CD14-positive monocyte (primary cell): ENCODE measurements at regions not wholly inside any gene's neighbourhood (a gene's known extent, or its start where the extent isn't known, plus 50 kb on each side); places are given as distances from the start of the nearest gene placed in this dataset.

Source experiments
- DNase-seq, 3 donors: peaks; one replicate each; pipeline ENCODE4 v3.0.0-alpha.2; 2011 to 2022
- H2AFZ ChIP-seq: 2 replicates; pipeline ENCODE4 v1.6.0; 2012; ENCODE audit warnings: mild to moderate bottlenecking, low read depth, low read length, inconsistent platforms; ENCODE audit not compliant: insufficient read depth, poor library complexity, severe bottlenecking
- H3K27ac ChIP-seq, 2 donors: 1 replicate in 1 of 2; 2 replicates in 1 of 2; pipeline ENCODE4 v1.5.1; 2012 to 2013; ENCODE audit warnings: low read length in 2 of 2, control low read depth in 1 of 2, inconsistent platforms in 1 of 2, low read depth in 1 of 2, mild to moderate bottlenecking in 1 of 2
- H3K27me3 ChIP-seq, 2 donors: one replicate each; pipeline versions ENCODE4 v1.6.0 to v1.6.1; 2011 to 2013; ENCODE audit warnings: low read length in 2 of 2; ENCODE audit not compliant: control insufficient read depth in 2 of 2, insufficient read depth in 2 of 2
- H3K36me3 ChIP-seq, 2 donors: replicated peaks in 1 of 2; 1 replicate in 1 of 2; 2 replicates in 1 of 2; pipeline versions ENCODE4 v1.5.1 to v1.6.1; 2012 to 2013; ENCODE audit warnings: low read length in 2 of 2, control low read depth in 1 of 2, inconsistent platforms in 1 of 2, mild to moderate bottlenecking in 1 of 2; ENCODE audit not compliant: insufficient read depth in 2 of 2, control insufficient read depth in 1 of 2
- H3K4me1 ChIP-seq, 2 donors: 1 replicate in 1 of 2; 2 replicates in 1 of 2; pipeline versions ENCODE4 v1.5.1 to v1.6.1; 2012 to 2013; ENCODE audit warnings: low read length in 2 of 2, control low read depth in 1 of 2, inconsistent platforms in 1 of 2, mild to moderate bottlenecking in 1 of 2, moderate library complexity in 1 of 2; ENCODE audit not compliant: insufficient read depth in 2 of 2, control insufficient read depth in 1 of 2
- H3K4me2 ChIP-seq: replicated peaks from 2 replicates; pipeline ENCODE3; 2012; ENCODE audit warnings: low read length, moderate library complexity, mild to moderate bottlenecking; ENCODE audit not compliant: poor library complexity, severe bottlenecking; ENCODE audit errors: extremely low read depth
- H3K4me3 ChIP-seq, 3 experiments: fragments of 200-600 bp in 1 of 3; sonication (generic) in 1 of 3; replicated peaks in 1 of 3; 1 replicate in 2 of 3; 2 replicates in 1 of 3; pipeline ENCODE4 v1.5.1; 2011 to 2013; ENCODE audit warnings: low read length in 3 of 3, mild to moderate bottlenecking in 3 of 3, control low read depth in 2 of 3, low read depth in 2 of 3, inconsistent platforms in 1 of 3, moderate library complexity in 1 of 3
- H3K79me2 ChIP-seq: 2 replicates; pipeline ENCODE4 v1.6.0; 2012; ENCODE audit warnings: mild to moderate bottlenecking, control low read depth, inconsistent platforms, low read length, moderate library complexity; ENCODE audit not compliant: insufficient read depth
- H3K9ac ChIP-seq: 2 replicates; pipeline ENCODE4 v1.6.0; 2017; ENCODE audit warnings: low read length, mild to moderate bottlenecking; ENCODE audit not compliant: insufficient read depth, poor library complexity, severe bottlenecking
- H3K9me3 ChIP-seq, 2 donors: replicated peaks in 1 of 2; 1 replicate in 1 of 2; 2 replicates in 1 of 2; pipeline versions ENCODE4 v1.5.1 to v1.6.1; 2012 to 2013; ENCODE audit warnings: low read length in 2 of 2, control low read depth in 1 of 2; ENCODE audit not compliant: control insufficient read depth in 1 of 2, insufficient read depth in 1 of 2
- H4K20me1 ChIP-seq: 2 replicates; pipeline ENCODE4 v1.6.0; 2012; ENCODE audit warnings: mild to moderate bottlenecking, low read length, control low read depth, moderate library complexity; ENCODE audit not compliant: insufficient read depth
- H3K27ac Mint-ChIP-seq, 7 donors: one replicate each; pipeline ENCODE4 v1.8.0; 2020; ENCODE audit warnings: mild to moderate bottlenecking in 7 of 7, mixed read lengths in 7 of 7, moderate library complexity in 6 of 7, inconsistent platforms in 2 of 7
- H3K27me3 Mint-ChIP-seq, 3 donors: one replicate each; pipeline ENCODE4 v1.8.0; 2021 to 2022; ENCODE audit warnings: low read depth in 3 of 3, mild to moderate bottlenecking in 3 of 3, mixed read lengths in 3 of 3, moderate library complexity in 3 of 3, inconsistent platforms in 1 of 3
- H3K36me3 Mint-ChIP-seq, 2 donors: one replicate each; pipeline ENCODE4 v1.8.0; 2020; ENCODE audit warnings: mixed read lengths in 2 of 2, inconsistent platforms in 1 of 2, mild to moderate bottlenecking in 1 of 2
- H3K4me1 Mint-ChIP-seq: one replicate; pipeline ENCODE4 v1.8.0; 2020; ENCODE audit warnings: mild to moderate bottlenecking, mixed read lengths
- H3K4me3 Mint-ChIP-seq, 2 donors: one replicate each; pipeline ENCODE4 v1.8.0; 2020; ENCODE audit warnings: mild to moderate bottlenecking in 2 of 2, mixed read lengths in 2 of 2, moderate library complexity in 1 of 2
- H3K9me3 Mint-ChIP-seq, 7 donors: one replicate each; pipeline ENCODE4 v1.8.0; 2020 to 2022; ENCODE audit warnings: mixed read lengths in 7 of 7, mild to moderate bottlenecking in 6 of 7, moderate library complexity in 6 of 7, inconsistent platforms in 2 of 7
- CTCF ChIP-seq: fragments of 200-600 bp; IDR thresholded peaks from one replicate; pipeline ENCODE4 v1.8.0; 2022; ENCODE audit warnings: antibody characterized with exemption, mild to moderate bottlenecking
- WGBS: methylation state at CpG from one replicate; pipeline ENCODE4 v1.1.5; 2013; ENCODE audit warnings: missing lambda C conversion rate; ENCODE audit not compliant: insufficient coverage; 5-methylcytosine and 5-hydroxymethylcytosine counted together
- intact Hi-C, 2 donors: fragments of 100-400 bp; cut with micrococcal nuclease; formaldehyde crosslinking; loops; one replicate each; pipeline versions ENCODE4 v1.15.0 to v1.15.1; 2023

GRCh38 chr14:87178277-87178676, 814.7 kb downstream of the GALC start:
- Histone ChIP-seq H3K9me3 (peaks cover 3 to 8% of the 10 kb centered on the region in 2 donors), H3K36me3 (no peaks in the 10 kb centered on the region), H4K20me1 (no peaks in the 10 kb centered on the region), H3K27ac (no peak overlapping the region), H2AFZ (no peak overlapping the region), H3K79me2 (no peaks in the 10 kb centered on the region), H3K4me1 (no peaks in the 10 kb centered on the region), H3K27me3 (no peaks in the 10 kb centered on the region), H3K4me2 (no peak overlapping the region), H3K4me3 (no peak overlapping the region), H3K9ac (no peak overlapping the region)
- Mint-ChIP-seq H3K36me3 (no peaks in the 10 kb centered on the region), H3K27me3 (no peaks in the 10 kb centered on the region), H3K9me3 (peaks cover 0 to 8% (median 4%) of the 10 kb centered on the region in 7 donors), H3K27ac (no peak overlapping the region), H3K4me3 (no peak overlapping the region), H3K4me1 (no peaks in the 10 kb centered on the region)
- TF ChIP-seq CTCF, result no peak
- intact Hi-C loops, result no loop called here
- WGBS, result no CpG with 5 or more reads among the region's 1 CpG
- DNase-seq, result no peak

- no peak for DNase-seq
- Histone ChIP-seq H3K4me3 (no peak overlapping the region), H3K79me2 (no peaks in the 10 kb centered on the region), H3K9me3 (peaks cover 3 to 8% of the 10 kb centered on the region in 2 donors), H4K20me1 (no peaks in the 10 kb centered on the region), H3K4me1 (no peaks in the 10 kb centered on the region), H3K4me2 (no peak overlapping the region), H3K36me3 (no peaks in the 10 kb centered on the region), H3K9ac (no peak overlapping the region), H2AFZ (no peak overlapping the region), H3K27me3 (no peaks in the 10 kb centered on the region), H3K27ac (no peak overlapping the region)
- 100% methylated on average over 1 of the region's 2 CpGs for WGBS
- Mint-ChIP-seq H3K4me1 (no peaks in the 10 kb centered on the region), H3K27ac (no peak overlapping the region), H3K9me3 (peaks cover 0 to 8% (median 2%) of the 10 kb centered on the region in 7 donors), H3K27me3 (no peaks in the 10 kb centered on the region), H3K36me3 (no peaks in the 10 kb centered on the region), H3K4me3 (no peak overlapping the region)
- no peak for TF ChIP-seq CTCF
- intact Hi-C loops, result no loop called here
Measured at GRCh38 chr14:87175175-87175574, 817.8 kb downstream of the GALC start.
